ENCODE measurements at regions not wholly inside any gene's neighbourhood (a gene's known extent, or its start where the extent isn't known, plus 50 kb on each side); places are given as distances from the start of the nearest gene placed in this dataset.

DNA sequence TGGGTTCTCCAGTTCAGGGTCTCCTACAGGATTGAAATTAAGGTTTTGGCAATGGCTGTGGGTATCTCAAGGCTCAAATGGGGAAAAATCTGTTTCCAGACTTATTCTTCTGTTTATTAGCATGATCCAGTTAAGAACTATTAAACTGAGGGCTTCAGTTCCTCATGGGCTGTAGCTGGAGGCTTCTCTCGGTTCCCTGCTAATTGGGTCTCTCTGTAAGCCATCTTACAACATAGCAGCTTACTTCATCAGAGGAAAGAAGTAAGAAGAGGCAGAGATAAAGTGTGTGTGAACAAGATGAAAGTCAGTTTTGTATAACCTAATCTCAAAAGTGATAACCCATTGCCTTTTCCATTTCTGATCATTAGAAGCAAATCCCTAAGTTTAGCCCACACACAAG, 391.9 kb downstream of the PSAT1 start:
- no TSS peak for BruUV-seq (replicated peaks)
- CTCF ChIA-PET = no interaction called here

DNA sequence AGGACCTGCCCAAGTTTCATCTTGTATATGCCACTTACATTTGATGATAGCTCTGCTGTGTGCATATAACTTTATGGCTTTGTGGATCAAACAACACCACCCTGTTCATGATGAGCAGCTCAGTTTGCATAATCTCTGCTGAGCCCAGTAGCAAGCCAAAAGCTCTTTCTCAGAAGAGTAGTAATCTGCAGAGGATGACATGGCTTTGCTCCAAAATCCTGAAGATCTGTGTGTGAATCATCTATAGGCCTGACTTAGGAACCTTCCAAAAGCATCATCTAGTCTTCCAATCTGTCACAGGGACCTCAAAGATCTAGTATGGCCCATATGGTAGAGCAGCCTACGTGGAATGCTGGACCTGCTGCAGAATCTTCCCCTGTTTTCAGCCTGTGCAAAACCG, 394.6 kb downstream of the PSAT1 start:
- BruUV-seq (replicated peaks) = no TSS peak
- CTCF ChIA-PET = no interaction called here

More for the DNA sequence above, 391.9 kb downstream of the PSAT1 start:
- H3K27me3 ChIP-seq (replicated peaks; ENCODE audit: insufficient read depth, low read depth, low read length, poor library complexity) = no peaks in the 10 kb centered on the region
- H3K36me3 ChIP-seq (ENCODE audit: insufficient read depth, low read length, poor library complexity, severe bottlenecking) = no peaks in the 10 kb centered on the region
- H3K27ac ChIP-seq (ENCODE audit: low read depth, low read length, poor library complexity, severe bottlenecking) = no peak overlapping the region
- DNase-seq (ENCODE audit: low spot score) = no peak
- POLR2A ChIA-PET (ENCODE audit: low non-redundant PET) = no interaction called here
- H3K4me3 ChIP-seq (ENCODE audit: low read depth, low read length, poor library complexity, severe bottlenecking) = no peak overlapping the region
- no peaks in the 10 kb centered on the region for H3K4me1 ChIP-seq (ENCODE audit: insufficient read depth, low read length, poor library complexity, severe bottlenecking)
- no peak for TF ChIP-seq EZH2 (IDR thresholded peaks at IDR 0.05; ENCODE audit: borderline replicate concordance, low read depth, low read length, poor library complexity, severe bottlenecking)
- TF ChIP-seq, protein P1, sequence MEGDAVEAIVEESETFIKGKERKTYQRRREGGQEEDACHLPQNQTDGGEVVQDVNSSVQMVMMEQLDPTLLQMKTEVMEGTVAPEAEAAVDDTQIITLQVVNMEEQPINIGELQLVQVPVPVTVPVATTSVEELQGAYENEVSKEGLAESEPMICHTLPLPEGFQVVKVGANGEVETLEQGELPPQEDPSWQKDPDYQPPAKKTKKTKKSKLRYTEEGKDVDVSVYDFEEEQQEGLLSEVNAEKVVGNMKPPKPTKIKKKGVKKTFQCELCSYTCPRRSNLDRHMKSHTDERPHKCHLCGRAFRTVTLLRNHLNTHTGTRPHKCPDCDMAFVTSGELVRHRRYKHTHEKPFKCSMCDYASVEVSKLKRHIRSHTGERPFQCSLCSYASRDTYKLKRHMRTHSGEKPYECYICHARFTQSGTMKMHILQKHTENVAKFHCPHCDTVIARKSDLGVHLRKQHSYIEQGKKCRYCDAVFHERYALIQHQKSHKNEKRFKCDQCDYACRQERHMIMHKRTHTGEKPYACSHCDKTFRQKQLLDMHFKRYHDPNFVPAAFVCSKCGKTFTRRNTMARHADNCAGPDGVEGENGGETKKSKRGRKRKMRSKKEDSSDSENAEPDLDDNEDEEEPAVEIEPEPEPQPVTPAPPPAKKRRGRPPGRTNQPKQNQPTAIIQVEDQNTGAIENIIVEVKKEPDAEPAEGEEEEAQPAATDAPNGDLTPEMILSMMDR (conservative IDR thresholded peaks at IDR 0.05; ENCODE audit: low read depth, low read length) = no peak
- no peaks in the 10 kb centered on the region for H3K9me3 ChIP-seq (ENCODE audit: low read depth, low read length, poor library complexity, severe bottlenecking)
- intact Hi-C loops (cut with micrococcal nuclease; ENCODE audit: unreplicated experiment) = no loop called here

DNA sequence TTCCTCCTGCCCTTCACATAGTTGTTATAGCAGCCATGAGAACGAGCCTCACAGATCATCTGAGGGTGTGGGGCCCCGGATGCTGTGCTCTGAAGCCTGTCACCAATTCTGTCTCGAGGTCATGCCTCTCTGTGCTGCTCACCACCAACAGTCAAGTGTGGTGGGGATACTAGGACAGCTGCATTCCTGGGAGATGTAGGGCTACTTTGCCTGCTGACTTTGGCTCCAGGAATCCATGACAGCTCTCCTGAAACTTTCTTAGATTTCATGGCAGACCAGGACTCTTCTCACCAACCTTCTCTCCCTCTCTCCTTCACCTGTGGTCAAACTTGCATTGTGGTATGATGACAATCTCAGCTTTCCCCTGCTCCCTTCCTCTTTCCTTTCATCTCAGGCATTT, 395.9 kb downstream of the PSAT1 start:
- Histone ChIP-seq H3K27me3 (replicated peaks; ENCODE audit: insufficient read depth, low read depth, low read length, poor library complexity) (no peaks in the 10 kb centered on the region), H3K36me3 (ENCODE audit: insufficient read depth, low read length, poor library complexity, severe bottlenecking) (no peaks in the 10 kb centered on the region), H3K4me1 (ENCODE audit: insufficient read depth, low read length, poor library complexity, severe bottlenecking) (no peaks in the 10 kb centered on the region), H3K9me3 (ENCODE audit: low read depth, low read length, poor library complexity, severe bottlenecking) (no peaks in the 10 kb centered on the region), H3K27ac (ENCODE audit: low read depth, low read length, poor library complexity, severe bottlenecking) (no peak overlapping the region), H3K4me3 (ENCODE audit: low read depth, low read length, poor library complexity, severe bottlenecking) (no peak overlapping the region)
- no peak for TF ChIP-seq EZH2 (IDR thresholded peaks at IDR 0.05; ENCODE audit: borderline replicate concordance, low read depth, low read length, poor library complexity, severe bottlenecking)
- TF ChIP-seq, protein P1 (conservative IDR thresholded peaks at IDR 0.05; ENCODE audit: low read depth, low read length) = no peak
- POLR2A ChIA-PET (ENCODE audit: low non-redundant PET) = no interaction called here
- BruUV-seq (replicated peaks) = no TSS peak
- CTCF ChIA-PET = no interaction called here
- DNase-seq (ENCODE audit: low spot score) = no peak
- intact Hi-C loops (cut with micrococcal nuclease; ENCODE audit: unreplicated experiment) = no loop called here

More for the DNA sequence above, 394.6 kb downstream of the PSAT1 start:
- Histone ChIP-seq H3K4me3 (ENCODE audit: low read depth, low read length, poor library complexity, severe bottlenecking) (no peak overlapping the region), H3K27me3 (replicated peaks; ENCODE audit: insufficient read depth, low read depth, low read length, poor library complexity) (no peaks in the 10 kb centered on the region), H3K4me1 (ENCODE audit: insufficient read depth, low read length, poor library complexity, severe bottlenecking) (no peaks in the 10 kb centered on the region), H3K9me3 (ENCODE audit: low read depth, low read length, poor library complexity, severe bottlenecking) (no peaks in the 10 kb centered on the region), H3K36me3 (ENCODE audit: insufficient read depth, low read length, poor library complexity, severe bottlenecking) (no peaks in the 10 kb centered on the region), H3K27ac (ENCODE audit: low read depth, low read length, poor library complexity, severe bottlenecking) (no peak overlapping the region)
- intact Hi-C loops (cut with micrococcal nuclease; ENCODE audit: unreplicated experiment) = no loop called here
- TF ChIP-seq EZH2 (IDR thresholded peaks at IDR 0.05; ENCODE audit: borderline replicate concordance, low read depth, low read length, poor library complexity, severe bottlenecking) = no peak
- TF ChIP-seq, protein P1 (conservative IDR thresholded peaks at IDR 0.05; ENCODE audit: low read depth, low read length) = no peak
- POLR2A ChIA-PET (ENCODE audit: low non-redundant PET) = no interaction called here
- no peak for DNase-seq (ENCODE audit: low spot score)

All from A673 (cell line).